ENCODE measurements at regions not wholly inside any gene's neighbourhood (a gene's known extent, or its start where the extent isn't known, plus 50 kb on each side); places are given as distances from the start of the nearest gene placed in this dataset.

GRCh38 chr2:45337481-45337880 is 273.6 kb downstream of the SRBD1 start:
- Mint-ChIP-seq H3K9me3 (no peaks in the 10 kb centered on the region), H3K27me3 (ENCODE audit: low read depth) (no peaks in the 10 kb centered on the region), H3K36me3 (ENCODE audit: low read depth) (no peaks in the 10 kb centered on the region), H3K27ac (no peak overlapping the region), H3K4me1 (ENCODE audit: low read depth) (no peaks in the 10 kb centered on the region), H3K4me3 (no peak overlapping the region)
- no peak for DNase-seq (ENCODE audit: low spot score)

DNA sequence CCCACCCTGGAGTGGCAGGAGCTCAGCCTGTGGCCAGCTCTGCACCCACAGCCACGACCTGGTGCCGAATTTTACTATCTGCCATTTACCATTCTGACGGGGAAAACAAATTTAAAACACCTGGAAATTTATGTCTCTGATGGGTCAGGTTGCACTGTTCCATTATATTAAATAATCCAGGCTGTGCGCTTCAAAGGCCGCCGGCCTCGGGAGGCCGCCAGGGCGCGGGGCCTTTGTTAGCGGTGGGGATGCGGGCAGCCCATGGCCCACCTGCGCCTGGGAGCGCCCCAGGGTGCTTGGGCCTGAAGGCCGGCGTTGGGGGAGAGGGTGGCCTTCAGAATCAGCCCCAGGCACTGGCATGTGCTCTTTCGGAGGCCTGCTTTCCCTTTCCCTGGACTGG is 276.9 kb downstream of the SRBD1 start:
- DNase-seq (ENCODE audit: low spot score), result no peak
- Mint-ChIP-seq H3K4me1 (ENCODE audit: low read depth) (no peaks in the 10 kb centered on the region), H3K4me3 (no peak overlapping the region), H3K9me3 (no peaks in the 10 kb centered on the region), H3K27me3 (ENCODE audit: low read depth) (no peaks in the 10 kb centered on the region), H3K36me3 (ENCODE audit: low read depth) (no peaks in the 10 kb centered on the region), H3K27ac (no peak overlapping the region)

DNA sequence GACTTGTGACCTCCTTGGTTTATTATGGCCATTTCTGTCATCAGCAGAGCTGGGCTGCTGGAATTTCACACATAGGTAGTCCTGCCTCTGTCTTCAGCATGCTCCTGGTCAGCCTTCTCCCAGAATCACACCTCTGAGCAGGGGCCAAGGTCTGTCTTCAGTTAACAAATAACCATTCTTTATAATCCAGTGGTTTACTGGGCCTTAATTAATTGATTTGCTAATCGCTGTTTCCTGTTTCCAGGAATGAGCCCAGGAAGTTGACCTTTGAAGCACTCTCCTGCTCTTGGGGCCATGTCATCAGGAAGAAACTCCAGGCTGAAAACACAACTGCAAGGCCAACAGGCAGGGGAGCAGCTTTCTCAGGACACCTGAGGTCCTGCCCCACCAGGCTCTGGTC is 278.5 kb downstream of the SRBD1 start:
- Mint-ChIP-seq H3K4me1 (ENCODE audit: low read depth) (no peaks in the 10 kb centered on the region), H3K36me3 (ENCODE audit: low read depth) (no peaks in the 10 kb centered on the region), H3K27ac (no peak overlapping the region), H3K27me3 (ENCODE audit: low read depth) (no peaks in the 10 kb centered on the region), H3K4me3 (no peak overlapping the region), H3K9me3 (no peaks in the 10 kb centered on the region)
- DNase-seq (ENCODE audit: low spot score), result no peak

GRCh38 chr2:45332094-45332493 is 279.0 kb downstream of the SRBD1 start:
- Mint-ChIP-seq H3K27ac (no peak overlapping the region), H3K4me3 (no peak overlapping the region), H3K27me3 (ENCODE audit: low read depth) (no peaks in the 10 kb centered on the region), H3K9me3 (no peaks in the 10 kb centered on the region), H3K4me1 (ENCODE audit: low read depth) (no peaks in the 10 kb centered on the region), H3K36me3 (ENCODE audit: low read depth) (no peaks in the 10 kb centered on the region)
- DNase-seq (ENCODE audit: low spot score), result no peak

DNA sequence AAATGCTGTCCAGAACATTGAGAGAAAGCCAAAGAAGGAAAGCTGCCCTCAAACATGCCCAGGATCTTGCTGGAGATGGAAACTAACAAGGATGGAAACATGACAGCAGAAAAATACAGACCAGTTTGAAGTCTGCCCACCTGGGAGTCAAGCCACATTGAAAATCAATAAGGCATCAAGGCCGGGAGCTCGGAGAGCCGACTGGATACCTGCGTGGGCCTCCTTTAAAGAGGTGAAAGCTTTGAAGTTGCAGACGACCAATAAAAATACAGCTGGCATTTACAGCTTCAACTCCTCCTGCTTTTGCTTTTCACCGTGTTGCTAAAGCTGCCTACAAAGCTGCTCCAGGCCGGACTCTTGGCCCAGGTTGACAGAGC is 279.7 kb downstream of the SRBD1 start:
- Mint-ChIP-seq H3K9me3 (no peaks in the 10 kb centered on the region), H3K27ac (no peak overlapping the region)

DNA sequence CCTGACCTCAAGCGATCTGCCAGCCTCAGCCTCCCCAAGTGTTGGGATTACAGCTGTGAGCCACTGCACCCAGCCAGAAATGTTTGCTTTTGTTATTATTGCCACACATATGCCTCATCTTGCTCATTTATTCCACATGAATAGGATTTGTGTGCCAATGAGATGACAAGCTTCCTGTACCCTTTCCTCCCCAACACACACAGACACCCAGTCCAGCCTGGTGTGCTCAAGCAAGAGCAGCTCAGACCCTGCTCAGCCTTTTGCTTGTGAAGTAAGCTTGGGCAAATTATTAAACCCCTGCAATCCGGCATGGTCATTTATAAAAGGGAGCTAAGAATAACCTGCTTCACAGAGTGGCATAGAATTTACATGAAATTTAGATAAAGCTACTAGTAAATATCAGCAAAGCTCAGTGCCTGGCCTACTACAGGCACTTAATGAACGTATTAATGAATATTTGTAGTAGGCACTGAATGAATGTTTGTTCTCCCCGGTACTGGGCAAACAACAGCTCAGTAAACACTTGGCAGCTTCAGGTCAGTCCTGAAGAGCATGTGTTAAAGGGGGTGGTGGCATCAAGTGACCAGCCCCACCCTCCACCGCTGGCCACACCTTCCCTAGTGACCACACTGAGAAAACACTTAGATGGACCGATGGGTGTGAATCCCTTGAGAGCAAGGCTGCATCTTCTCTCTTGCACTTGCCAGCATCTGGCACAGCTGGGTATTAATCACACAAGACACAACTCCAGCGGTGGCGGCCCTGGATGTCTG is 280.2 kb downstream of the SRBD1 start:
- H3K27me3 Mint-ChIP-seq (ENCODE audit: low read depth), result no peaks in the 10 kb centered on the region
- H3K36me3 Mint-ChIP-seq (ENCODE audit: low read depth), result no peaks in the 10 kb centered on the region
- no peak overlapping the region for H3K4me3 Mint-ChIP-seq
- no peaks in the 10 kb centered on the region for H3K4me1 Mint-ChIP-seq (ENCODE audit: low read depth)
- no peaks in the 10 kb centered on the region for H3K9me3 Mint-ChIP-seq
- H3K27ac Mint-ChIP-seq, result no peak overlapping the region
- no peak for DNase-seq (ENCODE audit: low spot score)

More for the DNA sequence above, 279.7 kb downstream of the SRBD1 start:
- no peak overlapping the region for H3K4me3 Mint-ChIP-seq
- no peaks in the 10 kb centered on the region for H3K36me3 Mint-ChIP-seq (ENCODE audit: low read depth)
- no peak for DNase-seq (ENCODE audit: low spot score)
- H3K27me3 Mint-ChIP-seq (ENCODE audit: low read depth), result no peaks in the 10 kb centered on the region
- no peaks in the 10 kb centered on the region for H3K4me1 Mint-ChIP-seq (ENCODE audit: low read depth)

- H3K4me1 Mint-ChIP-seq (ENCODE audit: low read depth), result no peaks in the 10 kb centered on the region
- no peaks in the 10 kb centered on the region for H3K36me3 Mint-ChIP-seq (ENCODE audit: low read depth)
- peaks cover under 1% of the 10 kb centered on the region for H3K27me3 Mint-ChIP-seq (ENCODE audit: low read depth)
- H3K9me3 Mint-ChIP-seq, result no peaks in the 10 kb centered on the region
- no peak for DNase-seq (ENCODE audit: low spot score)
- H3K4me3 Mint-ChIP-seq, result no peak overlapping the region
- H3K27ac Mint-ChIP-seq, result no peak overlapping the region
These were observed 281.0 kb downstream of the SRBD1 start for GRCh38 chr2:45330108-45330507.

DNA sequence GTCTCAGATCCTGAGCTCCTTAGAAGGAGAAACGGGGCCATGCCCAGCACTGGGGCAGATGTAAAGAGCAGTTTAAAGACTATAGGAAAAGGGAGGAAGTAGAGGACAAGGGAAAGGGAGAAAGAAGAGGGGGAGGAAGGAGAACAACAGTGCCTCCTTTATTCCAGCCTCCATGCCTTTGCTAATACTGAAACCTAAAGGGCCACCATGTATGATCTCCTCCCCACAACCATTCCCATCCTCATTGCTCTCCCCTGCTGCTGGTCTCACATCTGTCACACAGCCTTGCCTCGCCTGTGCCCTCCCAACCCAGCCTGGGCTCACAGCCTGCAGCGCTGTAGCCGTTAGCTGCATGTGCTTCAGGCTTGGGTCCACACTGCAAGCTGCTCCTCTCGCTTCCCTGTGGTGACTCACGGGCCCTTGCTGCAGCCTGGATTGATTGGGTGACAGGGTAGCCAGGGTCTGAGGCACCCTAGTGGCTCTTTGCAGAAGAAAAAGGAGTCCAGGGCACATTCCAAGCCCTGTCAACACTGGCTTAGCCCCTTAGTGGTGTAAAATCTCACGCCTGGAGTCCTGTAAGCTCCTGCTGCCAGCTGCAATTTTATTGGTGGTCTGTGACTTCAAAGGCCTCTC is 281.9 kb downstream of the SRBD1 start:
- Mint-ChIP-seq H3K27me3 (ENCODE audit: low read depth) (peaks cover 4% of the 10 kb centered on the region), H3K36me3 (ENCODE audit: low read depth) (no peaks in the 10 kb centered on the region), H3K4me3 (no peak overlapping the region), H3K27ac (no peak overlapping the region), H3K9me3 (no peaks in the 10 kb centered on the region), H3K4me1 (ENCODE audit: low read depth) (no peaks in the 10 kb centered on the region)
- no peak for DNase-seq (ENCODE audit: low spot score)

DNA sequence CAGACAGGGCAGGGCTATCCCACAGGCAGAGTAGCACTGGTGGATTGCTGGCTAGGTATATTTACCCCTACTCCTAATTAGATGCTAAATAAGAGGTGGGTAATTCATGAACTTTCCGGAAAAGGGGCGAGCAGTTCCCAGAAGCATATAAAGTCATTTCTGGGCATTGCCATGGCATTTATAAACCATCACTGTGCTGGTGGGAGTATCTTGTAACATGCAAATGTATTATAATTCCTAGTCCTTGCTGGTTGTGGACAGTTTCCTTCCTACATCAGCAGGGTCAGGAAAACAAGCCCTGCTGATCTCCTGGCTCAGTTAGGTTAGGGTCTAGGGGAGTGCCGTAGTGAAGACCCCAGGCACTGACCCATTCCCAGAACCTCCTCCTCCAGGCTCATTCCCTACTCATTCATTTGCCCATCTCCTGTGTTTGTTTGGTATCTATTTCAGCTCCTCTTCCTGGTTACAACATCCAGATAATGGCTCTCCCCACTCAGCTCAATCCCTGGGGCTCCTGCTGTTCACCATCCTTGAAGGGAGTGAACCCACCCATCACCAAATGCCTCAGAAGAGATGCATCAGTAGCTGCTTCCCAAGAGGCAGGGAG is 282.7 kb downstream of the SRBD1 start:
- peaks cover 4% of the 10 kb centered on the region for H3K27me3 Mint-ChIP-seq (ENCODE audit: low read depth)
- H3K36me3 Mint-ChIP-seq (ENCODE audit: low read depth), result no peaks in the 10 kb centered on the region
- peaks cover 3% of the 10 kb centered on the region for H3K9me3 Mint-ChIP-seq
- no peak overlapping the region for H3K4me3 Mint-ChIP-seq
- no peak for DNase-seq (ENCODE audit: low spot score)
- H3K27ac Mint-ChIP-seq, result no peak overlapping the region
- H3K4me1 Mint-ChIP-seq (ENCODE audit: low read depth), result no peaks in the 10 kb centered on the region

- Mint-ChIP-seq H3K4me3 (no peak overlapping the region), H3K36me3 (ENCODE audit: low read depth) (no peaks in the 10 kb centered on the region), H3K9me3 (peaks cover 3% of the 10 kb centered on the region), H3K27me3 (ENCODE audit: low read depth) (peaks cover 9% of the 10 kb centered on the region), H3K27ac (no peak overlapping the region), H3K4me1 (ENCODE audit: low read depth) (no peaks in the 10 kb centered on the region)
- DNase-seq (ENCODE audit: low spot score), result no peak
These were observed 287.7 kb downstream of the SRBD1 start for GRCh38 chr2:45323344-45323743.

DNA sequence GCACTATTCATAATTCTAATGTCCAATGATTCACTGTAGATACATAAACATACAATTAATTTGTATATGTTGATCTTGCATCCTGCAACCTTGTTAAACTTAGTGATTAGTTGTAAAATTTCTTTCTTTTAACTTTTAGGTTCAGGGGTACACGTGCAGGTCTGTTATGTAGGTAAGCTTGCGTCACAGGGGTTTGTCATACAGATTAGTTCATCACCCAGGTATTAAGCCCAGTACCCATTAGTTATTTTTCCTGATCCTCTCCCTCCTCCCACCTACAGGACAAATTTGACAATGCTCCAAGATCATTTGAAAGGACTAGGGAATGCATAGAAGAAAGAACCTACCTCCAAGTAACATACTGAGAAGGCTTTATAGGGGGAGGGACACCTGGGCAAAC is 290.1 kb downstream of the SRBD1 start:
- peaks cover 11% of the 10 kb centered on the region for H3K27me3 Mint-ChIP-seq (ENCODE audit: low read depth)
- H3K9me3 Mint-ChIP-seq, result peaks cover 3% of the 10 kb centered on the region
- DNase-seq (ENCODE audit: low spot score), result no peak
- H3K27ac Mint-ChIP-seq, result no peak overlapping the region
- no peaks in the 10 kb centered on the region for H3K4me1 Mint-ChIP-seq (ENCODE audit: low read depth)
- H3K36me3 Mint-ChIP-seq (ENCODE audit: low read depth), result no peaks in the 10 kb centered on the region
- no peak overlapping the region for H3K4me3 Mint-ChIP-seq

DNA sequence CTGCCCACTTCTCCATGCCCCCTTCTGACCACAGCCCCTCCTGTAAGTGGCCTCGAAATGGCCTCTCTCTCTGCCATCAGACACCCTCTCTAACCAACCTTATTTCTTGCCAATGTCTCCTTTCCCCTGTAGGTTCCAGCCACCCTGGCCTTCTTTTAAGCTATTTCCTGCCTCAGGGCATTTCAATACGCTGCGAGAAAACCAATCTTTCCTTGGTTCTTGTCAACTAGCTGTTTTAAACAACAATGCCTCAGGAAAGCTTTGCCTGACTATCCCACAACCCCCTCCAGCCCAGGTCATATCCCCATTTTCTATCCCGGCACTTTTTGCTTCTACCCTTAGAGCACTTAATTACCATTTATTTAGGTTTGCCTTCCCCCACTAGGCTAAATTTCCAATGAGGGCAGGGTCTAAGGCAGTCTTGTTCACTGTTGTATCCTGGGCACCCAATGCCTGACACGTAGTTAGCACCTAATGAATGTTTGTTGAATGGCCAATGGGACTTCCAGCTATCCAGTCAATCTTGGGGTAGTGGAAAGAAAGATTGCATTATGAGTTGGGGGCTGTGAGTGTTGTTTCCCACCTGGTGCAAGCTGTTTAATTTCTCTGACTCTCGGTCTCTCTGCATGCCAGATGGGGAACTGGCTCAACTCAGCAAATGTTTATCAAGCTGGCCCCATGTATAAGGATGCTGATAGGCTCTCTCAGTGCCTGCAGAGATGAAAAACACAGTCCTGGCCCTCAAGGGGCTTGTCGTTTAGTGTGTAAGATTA is 291.2 kb downstream of the SRBD1 start:
- no peak for DNase-seq (ENCODE audit: low spot score)
- H3K27me3 Mint-ChIP-seq (ENCODE audit: low read depth), result peaks cover 7% of the 10 kb centered on the region
- no peak overlapping the region for H3K4me3 Mint-ChIP-seq
- H3K27ac Mint-ChIP-seq, result no peak overlapping the region
- H3K36me3 Mint-ChIP-seq (ENCODE audit: low read depth), result no peaks in the 10 kb centered on the region
- H3K9me3 Mint-ChIP-seq, result peaks cover 3% of the 10 kb centered on the region
- no peaks in the 10 kb centered on the region for H3K4me1 Mint-ChIP-seq (ENCODE audit: low read depth)

DNA sequence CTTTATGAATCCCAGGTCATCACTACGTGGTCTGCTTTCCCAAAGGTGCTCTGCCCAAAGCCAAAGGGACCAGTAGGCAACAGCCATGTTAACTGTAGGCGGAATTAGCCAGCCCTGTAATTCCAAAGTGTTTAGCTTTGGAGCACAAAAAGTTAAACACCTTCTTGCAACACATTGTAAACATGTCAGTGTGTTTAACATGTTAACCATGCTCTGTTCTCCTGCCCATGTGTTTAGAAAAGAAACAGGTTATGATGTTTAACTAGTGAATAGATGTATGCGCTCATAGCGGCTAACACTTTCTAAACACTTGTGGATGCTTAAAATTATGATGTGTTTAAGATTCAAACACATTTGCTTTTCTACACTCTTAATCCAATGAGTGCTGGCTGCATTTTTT is 292.4 kb downstream of the SRBD1 start:
- no peak overlapping the region for H3K4me3 Mint-ChIP-seq
- H3K9me3 Mint-ChIP-seq, result no peaks in the 10 kb centered on the region
- no peaks in the 10 kb centered on the region for H3K4me1 Mint-ChIP-seq (ENCODE audit: low read depth)
- no peak overlapping the region for H3K27ac Mint-ChIP-seq
- no peak for DNase-seq (ENCODE audit: low spot score)
- H3K27me3 Mint-ChIP-seq (ENCODE audit: low read depth), result peaks cover 7% of the 10 kb centered on the region
- H3K36me3 Mint-ChIP-seq (ENCODE audit: low read depth), result no peaks in the 10 kb centered on the region
